ENCODE measurements at regions not wholly inside any gene's neighbourhood (a gene's known extent, or its start where the extent isn't known, plus 50 kb on each side); places are given as distances from the start of the nearest gene placed in this dataset.

- no peak overlapping the region for H3K4me3 ChIP-seq (ENCODE audit: low read depth in 2 of 2, low read length in 1 of 2)
- no peak overlapping the region for H2AFZ ChIP-seq (ENCODE audit: low read depth)
- 25% methylated on average over 3 of the region's 3 CpGs for WGBS (ENCODE audit: low lambda C conversion rate)
- ChIA-PET CTCF (interaction anchor here (1.6 kb wide), 1 partner anchor 671 kb away, joined by 4 read pairs; no protein-coding TSS in a partner anchor), POLR2A (no interaction called here)
- H3K36me3 ChIP-seq (replicated peaks in 1 of 2; ENCODE audit: control insufficient read depth in 1 of 2, insufficient read depth in 2 of 2, low read length in 1 of 2), result no peaks in the 10 kb centered on the region
- H3K4me1 ChIP-seq (ENCODE audit: control insufficient read depth in 1 of 2, insufficient read depth in 2 of 2, low read depth in 1 of 2, low read length in 1 of 2), result no peaks in the 10 kb centered on the region
- H4K20me1 ChIP-seq (ENCODE audit: insufficient read depth), result no peaks in the 10 kb centered on the region
- no peaks in the 10 kb centered on the region for H3K27me3 ChIP-seq (ENCODE audit: insufficient read depth)
- no peak overlapping the region for H3K9ac ChIP-seq
- no peak overlapping the region for H3K27ac ChIP-seq (ENCODE audit: low read depth in 2 of 2, low read length in 1 of 2)
- no peak for DNase-seq
- no peaks in the 10 kb centered on the region for H3K79me2 ChIP-seq (ENCODE audit: insufficient read depth)
- no peak for TF ChIP-seq TEAD4 (IDR thresholded peaks at IDR 0.05; ENCODE audit: borderline replicate concordance, insufficient read depth)
- no peak for TF ChIP-seq ELF1 (IDR thresholded peaks at IDR 0.05)
- TF ChIP-seq CTCF (IDR thresholded peaks at IDR 0.05), result no peak
- TF ChIP-seq PBX3 (IDR thresholded peaks at IDR 0.05), result no peak
- no peak for TF ChIP-seq FOXM1 (IDR thresholded peaks at IDR 0.05; ENCODE audit: low read depth)
- TF ChIP-seq MEF2A (IDR thresholded peaks at IDR 0.05; ENCODE audit: borderline replicate concordance, low read depth), result no peak
- no peak for TF ChIP-seq POLR2AphosphoS5 (IDR thresholded peaks at IDR 0.05; ENCODE audit: low read depth, low read length)
- TF ChIP-seq JUND (IDR thresholded peaks at IDR 0.05), result no peak
- no peak for TF ChIP-seq FOXJ3 (CRISPR knock-in tag; IDR thresholded peaks at IDR 0.05)
- no peak for TF ChIP-seq RFX5 (IDR thresholded peaks at IDR 0.05; ENCODE audit: low read length)
- TF ChIP-seq REST (IDR thresholded peaks at IDR 0.05; ENCODE audit: low read depth, low read length), result no peak
- no peak for TF ChIP-seq TAF1 (IDR thresholded peaks at IDR 0.05; ENCODE audit: borderline replicate concordance, low read depth, low read length)
- H3K9me3 ChIP-seq, result no peaks in the 10 kb centered on the region
- no peaks in the 10 kb centered on the region for H3K9me2 ChIP-seq
- H3K4me2 ChIP-seq, result no peak overlapping the region
- no peaks in the 10 kb centered on the region for H3F3A ChIP-seq (replicated peaks; ENCODE audit: insufficient read depth)
Measured at GRCh38 chr11:96469776-96470175, 80.0 kb downstream of the JRKL start.

DNA sequence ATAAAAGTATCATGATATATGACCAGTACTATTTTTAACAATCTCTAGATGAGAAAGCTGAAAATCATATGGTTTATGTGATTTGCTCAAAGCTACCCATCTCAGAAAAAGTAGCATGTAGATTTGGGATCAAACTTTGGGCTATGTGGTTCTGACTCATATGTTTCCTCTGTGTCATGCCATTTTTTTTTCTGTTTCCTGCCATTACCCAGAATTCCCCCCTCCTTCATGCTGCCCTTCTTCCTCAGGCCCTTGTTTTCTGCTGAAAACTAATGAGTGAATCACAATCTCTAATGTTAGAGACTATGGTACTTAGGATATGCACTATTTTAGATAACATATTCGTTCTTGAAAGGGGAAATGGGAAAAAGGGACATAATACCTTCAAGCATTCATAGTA is 80.7 kb downstream of the JRKL start:
- Histone ChIP-seq H3K79me2 (ENCODE audit: insufficient read depth) (no peaks in the 10 kb centered on the region), H3K9me3 (no peaks in the 10 kb centered on the region), H3K9me2 (no peaks in the 10 kb centered on the region), H2AFZ (ENCODE audit: low read depth) (peak overlapping the region; percentile 37; the same call in 1 of the 2 replicates), H3K36me3 (replicated peaks in 1 of 2; ENCODE audit: control insufficient read depth in 1 of 2, insufficient read depth in 2 of 2, low read length in 1 of 2) (no peaks in the 10 kb centered on the region), H3K4me2 (no peak overlapping the region), H3K4me1 (ENCODE audit: control insufficient read depth in 1 of 2, insufficient read depth in 2 of 2, low read depth in 1 of 2, low read length in 1 of 2) (no peaks in the 10 kb centered on the region), H3K27ac (ENCODE audit: low read depth in 2 of 2, low read length in 1 of 2) (no peak overlapping the region), H3F3A (replicated peaks; ENCODE audit: insufficient read depth) (no peaks in the 10 kb centered on the region), H3K4me3 (ENCODE audit: low read depth in 2 of 2, low read length in 1 of 2) (no peak overlapping the region), H4K20me1 (ENCODE audit: insufficient read depth) (no peaks in the 10 kb centered on the region), H3K9ac (no peak overlapping the region), H3K27me3 (ENCODE audit: insufficient read depth) (no peaks in the 10 kb centered on the region)
- no peak for DNase-seq
- ChIA-PET CTCF (no interaction called here), POLR2A (no interaction called here)
- 25% methylated on average over 1 of the region's 1 CpG for WGBS (ENCODE audit: low lambda C conversion rate)
- no peak for TF ChIP-seq YY1 (IDR thresholded peaks at IDR 0.05; ENCODE audit: low read depth)
- TF ChIP-seq RFX5 (IDR thresholded peaks at IDR 0.05; ENCODE audit: low read length), result no peak
- no peak for TF ChIP-seq JUND (IDR thresholded peaks at IDR 0.05)
- no peak for TF ChIP-seq TEAD4 (IDR thresholded peaks at IDR 0.05; ENCODE audit: borderline replicate concordance, insufficient read depth)
- TF ChIP-seq, protein P1, sequence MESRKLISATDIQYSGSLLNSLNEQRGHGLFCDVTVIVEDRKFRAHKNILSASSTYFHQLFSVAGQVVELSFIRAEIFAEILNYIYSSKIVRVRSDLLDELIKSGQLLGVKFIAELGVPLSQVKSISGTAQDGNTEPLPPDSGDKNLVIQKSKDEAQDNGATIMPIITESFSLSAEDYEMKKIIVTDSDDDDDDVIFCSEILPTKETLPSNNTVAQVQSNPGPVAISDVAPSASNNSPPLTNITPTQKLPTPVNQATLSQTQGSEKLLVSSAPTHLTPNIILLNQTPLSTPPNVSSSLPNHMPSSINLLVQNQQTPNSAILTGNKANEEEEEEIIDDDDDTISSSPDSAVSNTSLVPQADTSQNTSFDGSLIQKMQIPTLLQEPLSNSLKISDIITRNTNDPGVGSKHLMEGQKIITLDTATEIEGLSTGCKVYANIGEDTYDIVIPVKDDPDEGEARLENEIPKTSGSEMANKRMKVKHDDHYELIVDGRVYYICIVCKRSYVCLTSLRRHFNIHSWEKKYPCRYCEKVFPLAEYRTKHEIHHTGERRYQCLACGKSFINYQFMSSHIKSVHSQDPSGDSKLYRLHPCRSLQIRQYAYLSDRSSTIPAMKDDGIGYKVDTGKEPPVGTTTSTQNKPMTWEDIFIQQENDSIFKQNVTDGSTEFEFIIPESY (IDR thresholded peaks at IDR 0.05; ENCODE audit: borderline replicate concordance, low read depth), result no peak
- no peak for TF ChIP-seq SMC3 (IDR thresholded peaks at IDR 0.05; ENCODE audit: low read depth, low read length)
- no peak for TF ChIP-seq MAX (IDR thresholded peaks at IDR 0.05; ENCODE audit: low read depth)
- no peak for TF ChIP-seq PBX3 (IDR thresholded peaks at IDR 0.05)
- no peak for TF ChIP-seq MXI1 (IDR thresholded peaks at IDR 0.05; ENCODE audit: low read depth, low read length)
- no peak for TF ChIP-seq NRF1 (IDR thresholded peaks at IDR 0.05; ENCODE audit: low read depth, low read length)
- no peak for TF ChIP-seq MEF2A (IDR thresholded peaks at IDR 0.05; ENCODE audit: borderline replicate concordance, low read depth)
- no peak for TF ChIP-seq GATA2 (CRISPR knock-in tag; IDR thresholded peaks at IDR 0.05)

Measured in SK-N-SH (cell line).